ENCODE measurements at regions not wholly inside any gene's neighbourhood (a gene's known extent, or its start where the extent isn't known, plus 50 kb on each side); places are given as distances from the start of the nearest gene placed in this dataset.
A peak's percentile ranks its signal among the peaks of the same experiment; 100 is the strongest.

DNA sequence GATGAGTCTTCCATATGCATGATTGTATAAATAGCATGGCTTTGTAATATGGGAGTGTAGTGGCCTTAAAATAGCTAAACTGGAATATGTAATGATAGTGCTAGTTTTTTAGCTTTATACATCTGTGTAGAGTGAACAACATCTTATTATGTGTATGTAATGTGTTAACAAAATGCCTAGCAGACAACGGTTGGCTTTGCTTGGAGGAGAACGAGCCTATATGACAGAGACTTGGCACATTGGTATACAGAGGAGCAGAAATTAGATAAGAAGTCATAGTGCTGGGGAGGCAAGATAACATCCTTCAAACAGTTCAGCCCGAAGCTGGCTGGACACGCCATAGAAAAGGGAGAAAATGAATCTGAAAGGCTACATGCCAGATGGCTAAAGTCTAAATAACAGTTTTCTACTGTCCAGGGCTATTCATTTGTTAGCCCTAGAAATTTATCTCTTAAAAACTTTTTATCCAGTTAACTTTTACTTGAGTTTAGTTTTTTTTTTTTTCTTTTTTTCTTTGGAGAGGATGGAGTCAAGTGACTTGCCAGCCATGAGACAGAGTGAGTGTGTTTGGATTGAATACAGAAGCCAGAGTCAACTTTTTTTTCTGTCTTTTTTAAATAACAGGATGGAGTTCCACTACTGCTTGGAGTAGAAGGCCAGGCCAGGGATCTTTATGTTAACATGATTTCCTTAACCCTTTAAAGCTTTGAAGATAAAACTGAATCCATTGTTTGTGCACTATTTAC is 214.4 kb upstream of the ACTBL2 start:
- no peak for TF ChIP-seq RCOR1 (IDR thresholded peaks at IDR 0.05; ENCODE audit: low read length)
- TF ChIP-seq TEAD4 (IDR thresholded peaks at IDR 0.05; ENCODE audit: borderline replicate concordance, insufficient read depth), result no peak
- TF ChIP-seq, protein P1, sequence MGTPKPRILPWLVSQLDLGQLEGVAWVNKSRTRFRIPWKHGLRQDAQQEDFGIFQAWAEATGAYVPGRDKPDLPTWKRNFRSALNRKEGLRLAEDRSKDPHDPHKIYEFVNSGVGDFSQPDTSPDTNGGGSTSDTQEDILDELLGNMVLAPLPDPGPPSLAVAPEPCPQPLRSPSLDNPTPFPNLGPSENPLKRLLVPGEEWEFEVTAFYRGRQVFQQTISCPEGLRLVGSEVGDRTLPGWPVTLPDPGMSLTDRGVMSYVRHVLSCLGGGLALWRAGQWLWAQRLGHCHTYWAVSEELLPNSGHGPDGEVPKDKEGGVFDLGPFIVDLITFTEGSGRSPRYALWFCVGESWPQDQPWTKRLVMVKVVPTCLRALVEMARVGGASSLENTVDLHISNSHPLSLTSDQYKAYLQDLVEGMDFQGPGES (IDR thresholded peaks at IDR 0.05; ENCODE audit: low read depth, low read length), result no peak
- no peak for TF ChIP-seq SIN3A (IDR thresholded peaks at IDR 0.05; ENCODE audit: borderline replicate concordance, low read depth, low read length)
- TF ChIP-seq REST (IDR thresholded peaks at IDR 0.05; ENCODE audit: low read depth, low read length), result no peak
- TF ChIP-seq FOXJ3 (CRISPR knock-in tag; IDR thresholded peaks at IDR 0.05), result no peak
- H2AFZ ChIP-seq (ENCODE audit: low read depth), result no peak overlapping the region
- ChIA-PET CTCF (interaction anchor here (1.2 to 1.6 kb wide), 3 partner anchors 15 to 83 kb away, joined by 3 to 5 read pairs (median 3); no protein-coding TSS in a partner anchor), POLR2A (no interaction called here)
- peaks cover 9 to 12% of the 10 kb centered on the region in 2 experiments; a peak in 3 of 4 replicates for H3K4me1 ChIP-seq (ENCODE audit: control insufficient read depth in 1 of 2, insufficient read depth in 2 of 2, low read depth in 1 of 2, low read length in 1 of 2)
- H3K79me2 ChIP-seq (ENCODE audit: insufficient read depth), result no peaks in the 10 kb centered on the region
- H3K9me2 ChIP-seq, result no peaks in the 10 kb centered on the region
- H3K4me3 ChIP-seq (ENCODE audit: low read depth in 2 of 2, low read length in 1 of 2), result no peak overlapping the region
- no peak overlapping the region for H3K4me2 ChIP-seq
- no peaks in the 10 kb centered on the region for H3K36me3 ChIP-seq (replicated peaks in 1 of 2; ENCODE audit: control insufficient read depth in 1 of 2, insufficient read depth in 2 of 2, low read length in 1 of 2)
- whole genome bisulfite sequencing (ENCODE audit: low lambda C conversion rate), result 87% methylated on average over 4 of the region's 4 CpGs
- H3K27me3 ChIP-seq (ENCODE audit: insufficient read depth), result no peaks in the 10 kb centered on the region
- H3K9me3 ChIP-seq, result no peaks in the 10 kb centered on the region
- H3F3A ChIP-seq (replicated peaks; ENCODE audit: insufficient read depth), result peaks cover 8% of the 10 kb centered on the region
- H4K20me1 ChIP-seq (ENCODE audit: insufficient read depth), result no peaks in the 10 kb centered on the region
- no peak for DNase-seq
- peak overlapping the region in 1 of 2 experiments; percentile 14; a peak in 2 of 4 replicates for H3K27ac ChIP-seq (ENCODE audit: low read depth in 2 of 2, low read length in 1 of 2)
- no peak overlapping the region for H3K9ac ChIP-seq

- Histone ChIP-seq H3K27ac (ENCODE audit: low read depth in 2 of 2, low read length in 1 of 2) (peak overlapping the region in 1 of 2 experiments; percentile 28; a peak in 2 of 4 replicates), H3K4me3 (ENCODE audit: low read depth in 2 of 2, low read length in 1 of 2) (no peak overlapping the region), H3K79me2 (ENCODE audit: insufficient read depth) (no peaks in the 10 kb centered on the region), H3K4me1 (ENCODE audit: control insufficient read depth in 1 of 2, insufficient read depth in 2 of 2, low read depth in 1 of 2, low read length in 1 of 2) (peaks cover 9 to 12% of the 10 kb centered on the region in 2 experiments; a peak in 3 of 4 replicates), H3K36me3 (replicated peaks in 1 of 2; ENCODE audit: control insufficient read depth in 1 of 2, insufficient read depth in 2 of 2, low read length in 1 of 2) (no peaks in the 10 kb centered on the region), H4K20me1 (ENCODE audit: insufficient read depth) (no peaks in the 10 kb centered on the region), H3K9me2 (no peaks in the 10 kb centered on the region), H3K27me3 (ENCODE audit: insufficient read depth) (no peaks in the 10 kb centered on the region), H2AFZ (ENCODE audit: low read depth) (no peak overlapping the region; the same call in 1 of the 2 replicates), H3K9ac (no peak overlapping the region), H3K4me2 (no peak overlapping the region), H3K9me3 (no peaks in the 10 kb centered on the region), H3F3A (replicated peaks; ENCODE audit: insufficient read depth) (peaks cover 8% of the 10 kb centered on the region)
- WGBS (ENCODE audit: low lambda C conversion rate), result 95% methylated on average over 1 of the region's 1 CpG
- DNase-seq, result no peak
- ChIA-PET POLR2A (no interaction called here), CTCF (interaction anchor here (1.2 to 1.6 kb wide), 3 partner anchors 16 to 83 kb away, joined by 3 to 5 read pairs (median 3); no protein-coding TSS in a partner anchor)
- no peak for TF ChIP-seq SIN3A (IDR thresholded peaks at IDR 0.05; ENCODE audit: borderline replicate concordance, low read depth, low read length)
- TF ChIP-seq TAF1 (IDR thresholded peaks at IDR 0.05; ENCODE audit: borderline replicate concordance, low read depth, low read length), result no peak
- TF ChIP-seq USF1 (IDR thresholded peaks at IDR 0.05; ENCODE audit: borderline replicate concordance, low read depth), result no peak
- no peak for TF ChIP-seq FOXM1 (IDR thresholded peaks at IDR 0.05; ENCODE audit: low read depth)
- TF ChIP-seq, protein P2, sequence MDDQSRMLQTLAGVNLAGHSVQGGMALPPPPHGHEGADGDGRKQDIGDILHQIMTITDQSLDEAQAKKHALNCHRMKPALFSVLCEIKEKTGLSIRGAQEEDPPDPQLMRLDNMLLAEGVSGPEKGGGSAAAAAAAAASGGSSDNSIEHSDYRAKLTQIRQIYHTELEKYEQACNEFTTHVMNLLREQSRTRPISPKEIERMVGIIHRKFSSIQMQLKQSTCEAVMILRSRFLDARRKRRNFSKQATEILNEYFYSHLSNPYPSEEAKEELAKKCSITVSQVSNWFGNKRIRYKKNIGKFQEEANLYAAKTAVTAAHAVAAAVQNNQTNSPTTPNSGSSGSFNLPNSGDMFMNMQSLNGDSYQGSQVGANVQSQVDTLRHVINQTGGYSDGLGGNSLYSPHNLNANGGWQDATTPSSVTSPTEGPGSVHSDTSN (IDR thresholded peaks at IDR 0.05), result no peak
- TF ChIP-seq RXRA (IDR thresholded peaks at IDR 0.05; ENCODE audit: borderline replicate concordance, low read depth), result no peak
- TF ChIP-seq JUND (IDR thresholded peaks at IDR 0.05), result no peak
These were observed 213.8 kb upstream of the ACTBL2 start for GRCh38 chr5:57696389-57696769.
